SK-N-SH (cell line): ENCODE measurements at regions not wholly inside any gene's neighbourhood (a gene's known extent, or its start where the extent isn't known, plus 50 kb on each side); places are given as distances from the start of the nearest gene placed in this dataset.

Experiments used
- CTCF ChIA-PET: fragments of 300-600, 350-600 bp; formaldehyde crosslinking; extraction: SDS; loops from one replicate; lab custom pipeline; 2021; lab: Yijun Ruan, JAX
- POLR2A ChIA-PET: fragments of 350-600 bp; sonication (Branson Sonifier 250); formaldehyde crosslinking; extraction: SDS; loops from one replicate; lab custom pipeline; 2020; ENCODE audit warnings: antibody characterized with exemption, inconsistent platforms; lab: Yijun Ruan, JAX
- DNase-seq: peaks from one replicate; pipeline ENCODE4 v3.0.0; 2012
- H2AFZ ChIP-seq: fragments of 200-600 bp; sonication (generic); 2 replicates; pipeline ENCODE4 v1.8.1; 2016; ENCODE audit warnings: antibody characterized with exemption, mild to moderate bottlenecking, low read depth
- H3F3A ChIP-seq: fragments of 200-600 bp; sonication (generic); replicated peaks from 2 replicates; pipeline ENCODE3; 2016; ENCODE audit warnings: antibody characterized with exemption, mild to moderate bottlenecking; ENCODE audit not compliant: insufficient read depth
- H3K27ac ChIP-seq, 2 experiments: fragments of 200-500 bp in 1 of 2; fragments of 200-600 bp in 1 of 2; sonication (Bioruptor generic) in 1 of 2; sonication (generic), shearing (Covaris generic) in 1 of 2; 2 replicates each; pipeline versions ENCODE4 v1.5.1 to v1.6.1; 2014 to 2016; ENCODE audit warnings: low read depth in 2 of 2, inconsistent platforms in 1 of 2, low read length in 1 of 2, mild to moderate bottlenecking in 1 of 2, mixed read lengths in 1 of 2
- H3K27me3 ChIP-seq: fragments of 200-600 bp; sonication (generic), shearing (Covaris generic); 2 replicates; pipeline ENCODE4 v1.6.1; 2016; ENCODE audit warnings: mixed run types; ENCODE audit not compliant: insufficient read depth
- H3K36me3 ChIP-seq, 2 experiments: fragments of 200-500 bp in 1 of 2; fragments of 200-600 bp in 1 of 2; sonication (Bioruptor generic) in 1 of 2; sonication (generic) in 1 of 2; replicated peaks in 1 of 2; 2 replicates each; pipeline versions ENCODE3 to v1.5.1; 2014 to 2016; ENCODE audit warnings: low read length in 1 of 2, mild to moderate bottlenecking in 1 of 2; ENCODE audit not compliant: insufficient read depth in 2 of 2, control insufficient read depth in 1 of 2
- H3K4me1 ChIP-seq, 2 experiments: fragments of 200-500 bp in 1 of 2; fragments of 200-600 bp in 1 of 2; sonication (Bioruptor generic) in 1 of 2; sonication (generic), shearing (Covaris generic) in 1 of 2; 2 replicates each; pipeline versions ENCODE4 v1.5.1 to v1.6.1; 2014 to 2016; ENCODE audit warnings: low read depth in 1 of 2, low read length in 1 of 2, mixed run types in 1 of 2; ENCODE audit not compliant: insufficient read depth in 2 of 2, control insufficient read depth in 1 of 2
- H3K4me2 ChIP-seq: fragments of 200-600 bp; sonication (generic), shearing (Covaris generic); 2 replicates; pipeline ENCODE4 v1.6.1; 2017; ENCODE audit warnings: mixed run types
- H3K4me3 ChIP-seq, 2 experiments: fragments of 200-500 bp in 1 of 2; fragments of 200-600 bp in 1 of 2; sonication (Bioruptor generic) in 1 of 2; sonication (generic), shearing (Covaris generic) in 1 of 2; 2 replicates each; pipeline versions ENCODE4 v1.5.1 to v1.8.1; 2014 to 2016; ENCODE audit warnings: low read depth in 2 of 2, inconsistent platforms in 1 of 2, low read length in 1 of 2, mild to moderate bottlenecking in 1 of 2, mixed read lengths in 1 of 2, moderate library complexity in 1 of 2
- H3K79me2 ChIP-seq: fragments of 200-600 bp; sonication (generic); 2 replicates; pipeline ENCODE4 v1.8.1; 2017; ENCODE audit warnings: mild to moderate bottlenecking; ENCODE audit not compliant: insufficient read depth
- H3K9ac ChIP-seq: fragments of 200-600 bp; sonication (generic); 2 replicates; pipeline ENCODE4 v1.6.1; 2017; ENCODE audit warnings: mixed run types
- H3K9me2 ChIP-seq: fragments of 200-600 bp; sonication (generic); 2 replicates; pipeline ENCODE4 v1.6.1; 2017; ENCODE audit warnings: mixed run types
- H3K9me3 ChIP-seq: fragments of 200-600 bp; sonication (generic); 2 replicates; pipeline ENCODE4 v1.6.1; 2017; ENCODE audit warnings: mixed run types, mild to moderate bottlenecking, moderate library complexity
- H4K20me1 ChIP-seq: fragments of 200-600 bp; sonication (generic); 2 replicates; pipeline ENCODE4 v1.6.1; 2017; ENCODE audit warnings: mild to moderate bottlenecking, mixed run types; ENCODE audit not compliant: insufficient read depth
- CHD2 ChIP-seq: fragments of 150-350 bp; IDR thresholded peaks from 2 replicates; pipeline ENCODE4 v1.6.1; 2018; ENCODE audit warnings: low read length; ENCODE audit not compliant: partially characterized antibody
- GATA2 ChIP-seq: sonication (generic); formaldehyde crosslinking; IDR thresholded peaks from 2 replicates; pipeline ENCODE4 v1.5.0; 2020; ENCODE audit warnings: mild to moderate bottlenecking, missing genetic modification reagents
- JUND ChIP-seq: IDR thresholded peaks from 2 replicates; pipeline ENCODE4 v1.4.0; 2012
- MEF2A ChIP-seq: IDR thresholded peaks from 2 replicates; pipeline ENCODE4 v1.4.0; 2012; ENCODE audit warnings: low read depth, borderline replicate concordance
- MXI1 ChIP-seq: IDR thresholded peaks from 2 replicates; pipeline ENCODE4 v1.6.1; 2012; ENCODE audit warnings: mild to moderate bottlenecking, low read depth, low read length, improper control_type of control experiment
- NFIC ChIP-seq: IDR thresholded peaks from 2 replicates; pipeline ENCODE4 v1.4.0; 2012; ENCODE audit warnings: borderline replicate concordance
- POLR2AphosphoS5 ChIP-seq: IDR thresholded peaks from 2 replicates; pipeline ENCODE4 v1.6.1; 2012; ENCODE audit warnings: low read depth, low read length
- RAD21 ChIP-seq: IDR thresholded peaks from 2 replicates; pipeline ENCODE4 v1.6.1; 2012; ENCODE audit warnings: mild to moderate bottlenecking, low read length
- RCOR1 ChIP-seq: fragments of 150-350 bp; IDR thresholded peaks from 2 replicates; pipeline ENCODE4 v1.6.1; 2017; ENCODE audit warnings: antibody characterized with exemption, low read length
- RFX5 ChIP-seq: IDR thresholded peaks from 2 replicates; pipeline ENCODE4 v1.6.1; 2012; ENCODE audit warnings: mild to moderate bottlenecking, improper control_type of control experiment, low read length
- RXRA ChIP-seq: IDR thresholded peaks from 2 replicates; pipeline ENCODE4 v1.4.0; 2012; ENCODE audit warnings: low read depth, mild to moderate bottlenecking, borderline replicate concordance
- TEAD4 ChIP-seq: IDR thresholded peaks from 2 replicates; pipeline ENCODE4 v1.4.0; 2012; ENCODE audit warnings: mild to moderate bottlenecking, borderline replicate concordance; ENCODE audit not compliant: insufficient read depth
- YY1 ChIP-seq: IDR thresholded peaks from 2 replicates; pipeline ENCODE4 v1.4.0; 2012; ENCODE audit warnings: low read depth, mild to moderate bottlenecking
- WGBS: methylation state at CpG from one replicate; pipeline ENCODE4 v1.1.6; 2017; ENCODE audit warnings: low lambda C conversion rate; 5-methylcytosine and 5-hydroxymethylcytosine counted together
- TF ChIP-seq, protein P1 (sequence below): fragments of 200-600 bp; sonication (generic); IDR thresholded peaks from 2 replicates; pipeline ENCODE4 v1.6.1; 2017; ENCODE audit warnings: antibody characterized with exemption, mild to moderate bottlenecking, moderate library complexity
- TF ChIP-seq, protein P2 (sequence below): fragments of 150-350 bp; IDR thresholded peaks from 2 replicates; pipeline ENCODE4 v1.6.1; 2016; ENCODE audit warnings: mild to moderate bottlenecking, low read depth, low read length
- TF ChIP-seq, protein P3 (sequence below): IDR thresholded peaks from 2 replicates; pipeline ENCODE4 v1.6.1; 2012; ENCODE audit warnings: mild to moderate bottlenecking, low read depth, low read length, moderate library complexity
- TF ChIP-seq, protein P4 (sequence below): IDR thresholded peaks from 2 replicates; pipeline ENCODE4 v1.4.0; 2012; ENCODE audit warnings: low read depth, borderline replicate concordance

- no peak overlapping the region for H3K27ac ChIP-seq
- DNase-seq: no peak
- H3F3A ChIP-seq: no peaks in the 10 kb centered on the region
- ChIA-PET CTCF (interaction anchor here (0.5 to 2.5 kb wide), 9 partner anchors 20 to 654 kb away, joined by 3 to 18 read pairs (median 3); no protein-coding TSS in a partner anchor), POLR2A (no interaction called here)
- H3K4me3 ChIP-seq: no peak overlapping the region
- no peaks in the 10 kb centered on the region for H3K36me3 ChIP-seq
- H3K4me1 ChIP-seq: peaks cover 0 to 2% of the 10 kb centered on the region in 2 experiments; a peak in 1 of 4 replicates
- TF ChIP-seq POLR2AphosphoS5 (no peak), NFIC (no peak), MXI1 (no peak), YY1 (no peak), TEAD4 (no peak), GATA2 (CRISPR knock-in tag) (no peak), RCOR1 (no peak), CHD2 (no peak), RAD21 (no peak), JUND (no peak), MEF2A (no peak), RXRA (no peak), RFX5 (no peak)
- TF ChIP-seq, protein P1, sequence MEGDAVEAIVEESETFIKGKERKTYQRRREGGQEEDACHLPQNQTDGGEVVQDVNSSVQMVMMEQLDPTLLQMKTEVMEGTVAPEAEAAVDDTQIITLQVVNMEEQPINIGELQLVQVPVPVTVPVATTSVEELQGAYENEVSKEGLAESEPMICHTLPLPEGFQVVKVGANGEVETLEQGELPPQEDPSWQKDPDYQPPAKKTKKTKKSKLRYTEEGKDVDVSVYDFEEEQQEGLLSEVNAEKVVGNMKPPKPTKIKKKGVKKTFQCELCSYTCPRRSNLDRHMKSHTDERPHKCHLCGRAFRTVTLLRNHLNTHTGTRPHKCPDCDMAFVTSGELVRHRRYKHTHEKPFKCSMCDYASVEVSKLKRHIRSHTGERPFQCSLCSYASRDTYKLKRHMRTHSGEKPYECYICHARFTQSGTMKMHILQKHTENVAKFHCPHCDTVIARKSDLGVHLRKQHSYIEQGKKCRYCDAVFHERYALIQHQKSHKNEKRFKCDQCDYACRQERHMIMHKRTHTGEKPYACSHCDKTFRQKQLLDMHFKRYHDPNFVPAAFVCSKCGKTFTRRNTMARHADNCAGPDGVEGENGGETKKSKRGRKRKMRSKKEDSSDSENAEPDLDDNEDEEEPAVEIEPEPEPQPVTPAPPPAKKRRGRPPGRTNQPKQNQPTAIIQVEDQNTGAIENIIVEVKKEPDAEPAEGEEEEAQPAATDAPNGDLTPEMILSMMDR: no peak
- TF ChIP-seq, protein P2, sequence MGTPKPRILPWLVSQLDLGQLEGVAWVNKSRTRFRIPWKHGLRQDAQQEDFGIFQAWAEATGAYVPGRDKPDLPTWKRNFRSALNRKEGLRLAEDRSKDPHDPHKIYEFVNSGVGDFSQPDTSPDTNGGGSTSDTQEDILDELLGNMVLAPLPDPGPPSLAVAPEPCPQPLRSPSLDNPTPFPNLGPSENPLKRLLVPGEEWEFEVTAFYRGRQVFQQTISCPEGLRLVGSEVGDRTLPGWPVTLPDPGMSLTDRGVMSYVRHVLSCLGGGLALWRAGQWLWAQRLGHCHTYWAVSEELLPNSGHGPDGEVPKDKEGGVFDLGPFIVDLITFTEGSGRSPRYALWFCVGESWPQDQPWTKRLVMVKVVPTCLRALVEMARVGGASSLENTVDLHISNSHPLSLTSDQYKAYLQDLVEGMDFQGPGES: no peak
- TF ChIP-seq, protein P3, sequence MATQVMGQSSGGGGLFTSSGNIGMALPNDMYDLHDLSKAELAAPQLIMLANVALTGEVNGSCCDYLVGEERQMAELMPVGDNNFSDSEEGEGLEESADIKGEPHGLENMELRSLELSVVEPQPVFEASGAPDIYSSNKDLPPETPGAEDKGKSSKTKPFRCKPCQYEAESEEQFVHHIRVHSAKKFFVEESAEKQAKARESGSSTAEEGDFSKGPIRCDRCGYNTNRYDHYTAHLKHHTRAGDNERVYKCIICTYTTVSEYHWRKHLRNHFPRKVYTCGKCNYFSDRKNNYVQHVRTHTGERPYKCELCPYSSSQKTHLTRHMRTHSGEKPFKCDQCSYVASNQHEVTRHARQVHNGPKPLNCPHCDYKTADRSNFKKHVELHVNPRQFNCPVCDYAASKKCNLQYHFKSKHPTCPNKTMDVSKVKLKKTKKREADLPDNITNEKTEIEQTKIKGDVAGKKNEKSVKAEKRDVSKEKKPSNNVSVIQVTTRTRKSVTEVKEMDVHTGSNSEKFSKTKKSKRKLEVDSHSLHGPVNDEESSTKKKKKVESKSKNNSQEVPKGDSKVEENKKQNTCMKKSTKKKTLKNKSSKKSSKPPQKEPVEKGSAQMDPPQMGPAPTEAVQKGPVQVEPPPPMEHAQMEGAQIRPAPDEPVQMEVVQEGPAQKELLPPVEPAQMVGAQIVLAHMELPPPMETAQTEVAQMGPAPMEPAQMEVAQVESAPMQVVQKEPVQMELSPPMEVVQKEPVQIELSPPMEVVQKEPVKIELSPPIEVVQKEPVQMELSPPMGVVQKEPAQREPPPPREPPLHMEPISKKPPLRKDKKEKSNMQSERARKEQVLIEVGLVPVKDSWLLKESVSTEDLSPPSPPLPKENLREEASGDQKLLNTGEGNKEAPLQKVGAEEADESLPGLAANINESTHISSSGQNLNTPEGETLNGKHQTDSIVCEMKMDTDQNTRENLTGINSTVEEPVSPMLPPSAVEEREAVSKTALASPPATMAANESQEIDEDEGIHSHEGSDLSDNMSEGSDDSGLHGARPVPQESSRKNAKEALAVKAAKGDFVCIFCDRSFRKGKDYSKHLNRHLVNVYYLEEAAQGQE: no peak
- TF ChIP-seq, protein P4, sequence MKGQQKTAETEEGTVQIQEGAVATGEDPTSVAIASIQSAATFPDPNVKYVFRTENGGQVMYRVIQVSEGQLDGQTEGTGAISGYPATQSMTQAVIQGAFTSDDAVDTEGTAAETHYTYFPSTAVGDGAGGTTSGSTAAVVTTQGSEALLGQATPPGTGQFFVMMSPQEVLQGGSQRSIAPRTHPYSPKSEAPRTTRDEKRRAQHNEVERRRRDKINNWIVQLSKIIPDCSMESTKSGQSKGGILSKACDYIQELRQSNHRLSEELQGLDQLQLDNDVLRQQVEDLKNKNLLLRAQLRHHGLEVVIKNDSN: no peak
- no peak overlapping the region for H3K4me2 ChIP-seq
- H3K9me3 ChIP-seq: no peaks in the 10 kb centered on the region
- 66% methylated on average over 8 of the region's 8 CpGs for WGBS
- no peaks in the 10 kb centered on the region; the same call in 1 of the 2 replicates for H3K27me3 ChIP-seq
- H3K9ac ChIP-seq: no peak overlapping the region
- no peaks in the 10 kb centered on the region for H3K9me2 ChIP-seq
- H4K20me1 ChIP-seq: no peaks in the 10 kb centered on the region
- H3K79me2 ChIP-seq: no peaks in the 10 kb centered on the region
- no peak overlapping the region for H2AFZ ChIP-seq
These were observed 80.9 kb downstream of the IER5 start for GRCh38 chr1:181169281-181169865.
